GM12873 (cell line): ENCODE measurements at regions not wholly inside any gene's neighbourhood (a gene's known extent, or its start where the extent isn't known, plus 50 kb on each side); places are given as distances from the start of the nearest gene placed in this dataset.

ENCODE experiments used
- CTCF ChIP-seq: IDR thresholded peaks from 2 replicates; pipeline ENCODE4 v1.5.1; 2012; ENCODE audit warnings: low read depth, mild to moderate bottlenecking, moderate library complexity, low read length, control low read depth; ENCODE audit not compliant: insufficient read depth; ENCODE audit errors: missing control alignments

- TF ChIP-seq CTCF, result no peak
Measured at GRCh38 chr13:37484056-37484455, 114.5 kb downstream of the POSTN start.

- TF ChIP-seq CTCF, result no peak
Measured at GRCh38 chr13:37482331-37482730, 116.2 kb downstream of the POSTN start.

- no peak for TF ChIP-seq CTCF
Measured at GRCh38 chr13:37481885-37482227, 116.7 kb downstream of the POSTN start.

- TF ChIP-seq CTCF, result no peak
Measured at GRCh38 chr13:37481011-37481884, 117.3 kb downstream of the POSTN start.

GRCh38 chr13:37479916-37480315 lies 118.7 kb downstream of the POSTN start:
- no peak for TF ChIP-seq CTCF

GRCh38 chr13:37476874-37477273 lies 121.7 kb downstream of the POSTN start:
- no peak for TF ChIP-seq CTCF

GRCh38 chr13:37475966-37476365 lies 122.6 kb downstream of the POSTN start:
- TF ChIP-seq CTCF, result no peak
